ENCODE measurements at regions not wholly inside any gene's neighbourhood (a gene's known extent, or its start where the extent isn't known, plus 50 kb on each side); places are given as distances from the start of the nearest gene placed in this dataset.
"Not testable (repeated sequence)": the region's sequence is repeated elsewhere in the genome, so short reads cannot be mapped to it uniquely, and the experiment has no call there.

DNA sequence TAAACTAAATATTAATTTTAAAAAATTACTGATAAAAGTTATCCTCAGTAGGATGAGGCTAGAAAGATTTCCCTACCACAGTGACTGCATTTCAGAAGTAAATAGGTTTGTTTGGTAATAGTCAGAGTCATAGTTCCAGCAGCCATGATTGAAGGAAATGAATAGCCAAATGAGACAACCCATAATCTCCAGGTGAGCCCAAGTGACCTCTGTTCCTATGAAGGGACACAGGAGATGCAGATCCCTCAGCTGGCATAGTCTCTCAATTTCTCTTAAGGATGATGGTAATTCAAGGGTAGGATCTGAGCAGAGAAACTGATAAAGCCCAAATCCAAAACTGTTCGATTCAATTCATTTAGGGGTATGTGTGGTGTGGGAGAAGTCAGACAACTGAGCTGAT is 461.8 kb downstream of the RAP2B start:
- no peak for DNase-seq

DNA sequence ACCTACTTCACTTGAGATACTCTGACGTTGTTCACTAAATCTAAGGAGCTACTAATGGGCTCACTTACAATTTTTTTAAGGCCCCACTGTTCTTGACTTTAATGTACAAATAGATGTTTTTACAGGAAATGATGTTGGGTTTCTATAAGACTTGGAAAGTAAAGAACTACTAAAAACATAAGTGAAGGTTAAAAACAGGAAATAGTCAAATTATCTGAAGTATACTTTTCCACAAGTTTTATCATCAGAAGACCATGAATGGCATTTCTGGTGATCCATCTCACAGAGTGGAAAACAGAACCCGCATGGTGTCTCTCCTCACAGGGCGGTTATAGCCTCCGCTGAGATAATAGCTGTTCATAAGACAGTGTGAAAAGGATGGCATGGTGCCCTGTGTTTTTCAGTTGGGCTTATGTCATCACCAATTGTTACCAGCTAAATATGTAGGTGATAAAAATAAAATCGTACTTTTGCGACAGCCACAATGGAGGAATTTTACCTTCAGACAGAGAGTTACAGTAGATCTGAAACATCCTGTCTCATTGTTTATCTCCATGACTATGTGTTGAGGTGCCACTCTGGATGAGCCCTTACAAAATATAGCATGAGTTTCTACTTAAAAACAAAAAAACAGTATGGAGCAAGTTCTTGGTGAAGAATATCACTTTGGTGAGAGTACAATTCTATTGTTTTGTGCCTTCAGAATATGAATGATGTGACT is 462.4 kb downstream of the RAP2B start:
- no peak for DNase-seq

DNA sequence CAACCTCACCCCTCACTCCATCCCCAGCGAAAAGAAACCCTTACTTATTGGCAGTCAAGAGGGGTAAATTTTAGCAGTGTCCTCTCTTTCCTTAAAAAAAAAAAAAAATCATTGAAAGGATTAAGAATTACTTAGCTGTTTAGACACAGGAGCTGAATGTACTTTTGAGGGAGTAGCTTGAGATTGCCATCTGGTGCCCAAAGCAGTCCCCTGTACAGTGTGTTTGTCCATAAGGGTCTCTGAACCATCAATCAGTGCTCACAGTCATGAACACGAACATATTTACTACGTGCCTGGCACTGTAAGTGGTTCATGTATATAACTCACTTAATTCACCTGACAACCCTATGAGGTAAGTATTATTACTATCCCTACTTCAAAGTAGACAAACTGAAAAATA is 463.5 kb downstream of the RAP2B start:
- DNase-seq = no peak

DNA sequence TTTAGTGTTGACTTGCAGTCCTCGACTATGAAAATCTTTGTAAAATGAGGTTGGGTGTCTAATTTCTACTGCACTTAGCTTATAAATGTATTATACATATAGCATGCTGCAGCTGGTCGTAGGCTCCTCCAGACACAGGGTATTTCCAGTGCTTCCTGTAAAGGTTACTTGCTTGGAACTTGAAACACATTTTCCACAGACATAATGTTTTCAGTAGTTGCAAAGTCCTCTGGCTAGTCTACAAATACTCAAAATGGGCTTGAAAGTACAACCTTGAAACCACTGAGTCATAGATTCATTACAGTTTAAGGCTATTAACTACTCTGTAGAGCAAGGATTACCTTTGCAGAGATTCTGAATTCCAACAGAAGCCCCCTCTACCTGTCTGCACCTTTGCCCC is 464.1 kb downstream of the RAP2B start:
- no peak for DNase-seq

DNA sequence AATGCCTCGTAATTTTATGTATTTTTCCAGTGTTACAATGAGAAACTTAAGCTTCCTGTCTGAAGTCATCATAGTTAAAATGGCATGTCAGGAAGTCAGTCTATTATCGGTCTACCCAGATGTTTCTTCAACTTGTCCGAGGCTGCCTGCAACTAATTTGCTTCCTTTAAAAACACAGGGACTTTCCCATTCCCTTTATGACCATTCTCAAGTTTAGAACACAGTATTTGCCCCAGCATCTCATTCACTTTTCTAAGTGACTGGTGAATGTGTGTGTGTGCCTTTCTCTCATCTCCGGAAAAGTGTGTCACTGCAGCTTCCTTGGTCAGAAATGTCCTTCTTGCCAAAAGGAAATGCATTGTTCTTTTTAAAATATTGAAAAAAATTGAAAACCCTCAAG is 466.6 kb downstream of the RAP2B start:
- DNase-seq = no peak

DNA sequence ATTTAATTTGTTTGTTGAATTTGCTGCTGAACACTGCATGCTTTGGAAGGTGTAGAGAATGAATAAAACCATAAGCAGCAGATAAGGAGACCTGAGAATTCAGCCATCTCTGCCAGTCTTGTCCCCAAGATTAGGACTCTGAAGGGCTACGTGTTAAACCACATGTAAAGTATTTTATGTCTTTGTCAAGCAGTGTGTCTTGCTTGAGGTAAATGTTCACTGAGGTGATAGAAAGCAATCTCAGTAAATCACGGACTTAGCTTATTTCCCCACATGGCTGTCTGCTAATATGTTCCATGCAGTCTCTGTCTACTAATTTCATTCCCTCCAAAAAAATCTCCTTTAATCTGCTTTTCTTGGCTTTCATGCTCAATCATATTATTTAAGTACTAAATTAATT is 467.1 kb downstream of the RAP2B start:
- no peak for DNase-seq

DNA sequence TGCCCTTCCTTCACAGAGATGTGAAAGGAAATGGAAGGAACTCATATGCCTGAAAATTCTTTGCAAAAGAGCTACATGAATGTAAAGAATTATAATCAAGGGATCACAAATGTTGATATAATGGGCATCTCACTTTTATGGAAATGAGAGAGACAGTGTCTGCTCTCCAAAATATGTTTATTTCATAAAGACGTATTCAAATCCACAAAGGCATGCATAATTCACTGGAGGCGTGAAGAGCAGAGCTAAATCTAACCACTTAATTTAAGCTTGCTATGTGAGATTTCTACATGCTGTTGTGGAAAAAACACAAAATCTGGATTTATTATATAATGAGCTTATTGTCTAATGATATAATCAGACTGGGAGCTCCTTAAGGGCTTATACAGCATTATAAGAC is 469.1 kb downstream of the RAP2B start:
- no peak for DNase-seq

DNA sequence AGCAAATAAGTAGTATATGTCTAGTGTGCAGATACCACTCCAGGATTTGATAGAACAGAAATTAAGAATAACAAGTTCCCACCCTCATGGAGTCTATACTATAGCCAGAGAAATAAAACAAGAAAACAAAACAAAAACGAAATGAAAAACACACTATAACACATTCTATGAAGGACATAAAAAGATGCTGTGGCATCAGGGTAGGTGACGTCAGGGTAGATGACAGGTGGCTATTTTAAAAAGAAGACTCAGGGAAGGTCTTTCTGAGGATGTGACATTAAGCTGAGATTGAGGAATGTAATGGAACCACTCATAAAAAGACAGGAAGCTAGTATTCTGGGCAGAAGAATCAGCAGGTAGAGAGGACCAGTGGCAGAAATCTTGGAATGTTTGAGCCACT is 469.6 kb downstream of the RAP2B start:
- no peak for DNase-seq

DNA sequence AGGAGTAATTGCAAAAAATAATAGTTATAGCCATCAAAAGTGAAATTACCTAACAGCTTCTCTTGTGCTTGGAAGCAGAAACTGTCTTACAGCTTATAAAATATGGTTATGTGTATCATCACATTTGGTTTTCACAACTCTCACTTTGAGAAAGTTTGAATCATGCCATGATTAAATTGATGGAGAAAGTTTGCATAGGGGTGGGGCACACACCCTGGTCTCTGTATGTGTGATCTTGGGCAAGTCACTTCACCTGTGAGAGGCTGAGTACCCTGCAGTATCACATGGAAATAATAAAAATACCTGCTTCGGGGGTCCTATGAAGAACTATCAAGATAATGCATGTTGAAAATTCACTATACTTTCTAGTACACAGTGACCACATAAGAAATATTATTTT is 471.4 kb downstream of the RAP2B start:
- no peak for DNase-seq

DNA sequence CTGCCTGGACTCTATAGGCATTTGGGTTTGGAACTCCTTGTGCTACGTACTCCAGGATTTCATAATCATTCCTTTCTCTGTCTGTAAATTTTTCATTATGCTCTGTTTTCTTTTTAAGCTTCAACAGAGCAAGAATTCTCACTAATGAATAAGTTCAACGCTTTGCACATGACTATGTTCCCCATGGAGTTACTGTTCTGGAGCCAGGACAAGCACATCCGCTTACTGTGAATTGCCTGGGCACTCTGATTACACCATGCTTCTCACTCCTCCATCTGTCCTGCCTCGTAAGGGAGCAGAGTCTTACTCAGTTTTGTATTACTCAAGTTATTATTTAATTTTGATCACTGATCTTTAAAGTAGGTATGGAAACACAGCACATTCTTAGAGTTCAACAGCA is 472.7 kb downstream of the RAP2B start:
- DNase-seq = no peak

DNA sequence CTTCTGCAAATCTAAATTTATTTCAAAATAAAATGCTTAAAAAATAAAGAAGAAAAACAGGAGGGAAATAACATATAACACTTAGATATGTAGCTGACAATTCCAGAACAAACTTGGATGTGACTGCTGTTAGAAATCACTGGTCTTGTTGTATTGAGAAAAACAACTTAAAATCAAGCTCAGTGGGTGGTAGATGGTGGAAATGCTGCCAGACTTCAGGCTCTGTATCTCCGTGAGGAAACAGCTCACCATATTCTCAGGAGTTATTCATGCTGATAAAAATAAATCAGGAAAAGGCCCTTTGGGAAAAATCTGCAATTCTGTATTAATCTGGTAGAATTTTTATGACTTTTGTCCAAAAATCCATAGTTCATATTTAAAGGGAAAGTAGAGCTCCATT is 477.6 kb downstream of the RAP2B start:
- DNase-seq = no peak

DNA sequence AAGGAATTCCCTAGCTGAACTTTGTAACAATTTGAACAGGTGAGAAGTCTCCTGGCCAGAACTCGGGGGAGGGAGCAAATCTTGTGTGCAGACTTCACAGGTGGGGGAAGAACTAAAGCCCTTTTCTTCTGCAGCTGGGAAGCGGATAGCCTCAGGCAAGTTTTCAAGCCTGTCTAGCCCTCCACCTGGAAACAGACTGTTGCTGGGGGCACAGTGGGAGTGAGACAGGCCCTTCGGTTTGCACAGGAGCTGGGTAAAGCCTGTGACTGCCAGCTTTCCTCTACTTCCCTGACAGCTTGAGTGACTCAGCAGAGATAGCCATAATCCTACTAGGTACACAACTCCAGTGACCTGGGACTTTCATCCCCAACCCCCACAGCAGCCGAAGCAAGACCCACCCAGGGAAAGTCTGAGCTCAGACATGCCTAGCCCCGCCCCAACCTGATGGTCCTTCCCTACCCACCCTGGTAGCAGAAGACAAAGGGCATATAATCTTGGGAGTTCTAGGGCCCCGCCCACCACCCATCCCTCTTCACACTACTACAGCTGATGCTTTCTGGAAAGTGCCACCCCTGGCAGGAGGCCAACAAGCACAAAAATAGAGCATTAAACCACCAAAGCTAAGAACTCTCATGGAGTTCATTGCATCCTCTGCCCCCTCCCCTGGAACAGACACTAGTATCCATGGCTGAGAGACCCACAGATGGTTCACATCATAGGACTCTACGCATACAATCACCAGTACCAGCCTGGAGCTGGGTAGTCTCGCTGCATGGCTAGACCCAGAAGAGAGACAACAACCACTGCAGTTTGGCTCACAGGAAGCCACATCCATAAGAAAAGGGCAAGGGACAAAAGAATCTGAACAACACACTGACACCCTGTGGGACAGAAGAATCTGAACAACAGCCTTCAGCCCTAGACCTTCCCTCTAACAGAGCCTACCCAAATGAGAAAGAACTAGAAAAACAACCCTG is 479.0 kb downstream of the RAP2B start:
- no peak for DNase-seq

DNA sequence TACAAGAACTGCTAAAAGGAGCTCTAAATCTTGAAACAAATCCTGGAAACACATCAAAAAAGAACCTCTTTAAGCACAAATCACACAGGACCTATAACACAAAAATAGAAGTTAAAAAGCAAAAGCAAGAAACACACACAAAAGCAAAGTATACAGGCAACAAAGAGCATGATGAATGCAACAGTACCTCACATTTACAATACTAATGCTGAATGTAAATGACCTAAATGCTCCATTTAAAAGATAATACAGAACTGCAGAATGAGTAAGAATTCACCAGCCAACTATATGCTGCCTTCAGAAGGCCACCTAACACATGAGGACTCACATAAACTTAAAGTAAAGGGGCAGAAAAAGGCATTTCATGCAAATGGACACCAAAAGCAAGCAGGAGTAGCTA is 478.6 kb upstream of the ARHGEF26 start:
- DNase-seq = not testable (repeated sequence)

DNA sequence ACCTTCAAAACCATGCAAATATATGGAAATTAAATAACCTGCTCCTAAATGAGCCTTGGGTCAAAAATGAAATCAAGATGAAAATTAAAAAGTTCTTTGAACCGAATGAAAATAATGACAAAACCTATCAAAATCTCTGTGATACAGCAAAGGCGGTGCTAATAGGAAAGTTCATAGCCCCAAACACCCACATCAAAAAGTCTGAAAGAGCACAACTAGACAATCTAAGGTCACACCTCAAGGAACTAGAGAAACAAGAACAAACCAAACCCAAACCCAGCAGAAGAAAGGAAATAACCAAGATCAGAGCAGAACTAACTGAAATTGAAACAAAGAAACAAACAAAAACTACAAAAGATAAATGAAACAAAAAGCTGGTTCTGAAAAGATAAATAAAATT is 477.7 kb upstream of the ARHGEF26 start:
- DNase-seq = not testable (repeated sequence)

DNA sequence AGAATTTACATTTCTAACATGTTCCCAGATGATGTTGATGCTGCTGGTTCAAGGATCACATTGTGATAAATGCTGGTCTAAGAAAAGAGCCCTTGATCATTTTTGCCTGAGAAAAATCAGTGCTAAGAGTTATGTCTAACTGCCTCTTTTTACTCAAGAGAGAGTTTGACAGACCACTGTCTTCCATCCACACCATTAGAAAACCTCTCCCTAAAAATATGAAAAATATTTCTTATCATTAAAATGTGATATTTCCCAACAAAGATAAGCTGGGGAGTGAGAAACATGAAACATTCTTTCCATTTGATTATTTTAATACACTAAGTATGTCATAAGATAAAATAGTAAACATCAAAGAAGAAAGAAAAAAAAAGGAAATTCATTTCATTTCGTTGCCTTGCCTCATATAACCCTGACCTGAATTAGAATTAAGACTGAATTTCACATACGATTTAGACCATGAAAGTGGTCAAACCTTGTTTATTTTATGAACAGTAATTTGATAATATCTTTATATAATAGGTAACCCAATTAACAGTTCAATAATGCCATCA is 471.8 kb upstream of the ARHGEF26 start:
- DNase-seq = no peak

DNA sequence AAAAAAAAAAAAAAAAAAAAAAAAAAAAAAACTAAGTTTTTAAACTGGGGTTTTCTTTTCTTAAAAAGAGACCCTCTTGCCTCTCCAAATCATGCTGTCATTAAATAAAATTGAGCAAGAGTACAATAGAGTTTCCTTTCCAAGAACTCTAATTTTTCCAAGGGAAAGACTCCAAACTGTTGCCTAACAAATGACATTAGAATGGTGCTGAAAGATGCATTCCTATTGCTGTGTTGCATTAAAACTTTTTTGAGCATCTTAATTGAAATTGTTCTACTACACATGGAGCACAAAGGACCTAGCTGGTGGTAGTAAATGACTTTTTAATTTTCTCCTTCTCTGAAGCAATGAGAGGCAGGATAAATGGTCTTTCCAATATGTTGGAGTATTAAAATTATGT is 469.1 kb upstream of the ARHGEF26 start:
- no peak for DNase-seq

DNA sequence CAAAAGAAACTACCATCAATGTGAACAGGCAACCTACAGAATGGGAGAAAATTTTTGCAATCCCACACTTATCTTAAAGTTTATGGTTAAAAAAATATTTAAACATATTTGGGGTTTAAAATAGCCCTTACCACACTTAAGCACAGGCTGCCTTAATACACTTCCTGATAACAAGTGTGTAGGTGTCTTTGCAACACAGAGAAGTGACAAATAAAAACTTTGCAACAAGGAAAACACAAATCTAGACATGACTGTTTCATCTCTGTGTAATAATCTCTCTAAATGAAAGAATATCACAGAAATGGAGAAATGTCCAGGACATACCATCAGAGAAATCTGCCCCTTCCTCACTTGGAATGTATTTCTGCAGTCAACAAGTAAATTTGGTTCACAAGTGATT is 464.1 kb upstream of the ARHGEF26 start:
- DNase-seq = no peak

DNA sequence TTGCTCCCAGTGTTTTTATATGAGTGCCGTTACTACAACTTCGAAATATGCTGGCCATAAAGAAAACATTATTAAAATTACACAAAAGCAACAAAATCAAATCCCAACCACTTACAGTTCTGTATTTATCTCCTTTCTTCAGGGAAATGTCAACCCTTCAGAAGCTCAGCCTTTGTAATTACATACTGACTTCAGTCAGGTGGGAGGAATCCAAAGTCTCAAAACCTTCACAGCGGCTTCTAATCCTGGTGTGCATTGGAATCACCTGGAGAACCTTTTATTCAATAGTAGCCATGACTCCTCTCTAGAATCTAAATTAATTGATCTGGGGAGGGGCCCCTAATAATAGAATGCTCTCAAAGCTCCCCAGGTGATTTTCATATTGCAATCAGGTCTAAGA is 463.7 kb upstream of the ARHGEF26 start:
- no peak for DNase-seq

DNA sequence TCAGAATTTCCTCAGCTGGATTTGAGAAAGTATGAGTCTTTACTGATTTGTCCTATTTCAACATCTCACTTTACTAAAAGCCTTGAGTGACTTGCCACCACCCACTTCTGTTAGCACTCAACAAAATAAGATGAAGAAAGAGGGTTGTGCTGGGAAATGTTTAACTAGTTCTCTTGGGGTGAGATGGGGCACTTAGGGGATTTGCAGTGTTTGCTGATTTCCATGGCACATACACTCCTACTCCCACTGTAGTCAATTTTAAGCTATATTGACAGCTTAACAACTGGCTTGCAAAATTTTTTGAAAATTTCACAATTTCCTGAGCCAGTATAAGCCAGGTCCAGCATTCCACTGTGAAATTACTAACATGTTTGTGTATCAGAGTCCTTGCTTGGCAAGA is 463.1 kb upstream of the ARHGEF26 start:
- DNase-seq = no peak

DNA sequence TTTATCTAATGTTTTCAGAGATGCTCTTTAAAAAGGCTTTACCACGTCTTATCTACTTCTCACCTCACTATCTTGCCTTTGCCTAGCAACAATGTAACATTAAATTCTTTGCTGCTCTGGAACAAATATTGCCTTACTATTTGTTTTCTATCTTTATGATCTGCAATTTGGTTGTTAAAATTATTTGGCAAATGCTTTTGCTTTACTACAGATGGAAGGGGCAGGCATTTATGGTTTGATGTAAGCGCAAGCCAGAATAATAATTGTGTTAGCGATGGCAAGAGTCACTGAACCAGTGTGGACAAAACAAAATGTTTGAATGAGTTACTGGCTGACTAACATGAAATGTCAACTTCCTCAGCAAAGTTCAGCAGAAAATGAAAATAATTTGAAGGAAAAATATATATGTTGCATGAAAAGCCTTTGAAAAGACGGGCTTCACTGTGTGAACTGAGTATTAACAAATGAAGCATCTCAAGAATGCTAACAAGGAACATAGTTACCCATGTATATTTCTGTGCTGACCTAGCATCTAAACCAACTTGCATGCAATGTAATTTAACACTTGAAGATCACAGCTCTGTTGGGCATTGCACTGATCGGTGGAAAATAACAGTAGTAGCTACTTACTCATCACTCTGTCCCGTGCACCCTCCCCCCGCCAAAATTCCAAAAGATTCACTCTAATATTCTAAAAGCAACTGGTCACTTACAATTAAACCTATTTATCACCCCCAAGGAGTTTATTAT is 454.0 kb upstream of the ARHGEF26 start:
- DNase-seq = no peak

DNA sequence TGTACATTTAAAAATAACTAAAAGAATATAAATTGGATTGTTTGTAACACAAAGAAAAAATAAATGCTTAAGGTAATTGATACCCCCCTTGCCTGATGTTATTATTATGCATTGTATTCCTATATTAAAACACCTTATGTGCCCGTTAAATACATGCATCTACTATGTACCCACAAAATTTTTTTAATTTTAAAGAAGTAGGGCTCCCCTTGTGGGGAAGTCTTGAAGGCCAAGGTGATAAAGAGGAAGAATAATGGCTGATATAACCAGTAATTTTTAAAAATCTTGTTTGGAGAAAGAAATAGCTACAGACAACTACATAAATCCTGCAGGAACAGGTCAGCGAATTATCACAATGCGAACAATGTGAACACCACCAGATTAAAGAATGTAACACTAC is 451.7 kb upstream of the ARHGEF26 start:
- DNase-seq = no peak

DNA sequence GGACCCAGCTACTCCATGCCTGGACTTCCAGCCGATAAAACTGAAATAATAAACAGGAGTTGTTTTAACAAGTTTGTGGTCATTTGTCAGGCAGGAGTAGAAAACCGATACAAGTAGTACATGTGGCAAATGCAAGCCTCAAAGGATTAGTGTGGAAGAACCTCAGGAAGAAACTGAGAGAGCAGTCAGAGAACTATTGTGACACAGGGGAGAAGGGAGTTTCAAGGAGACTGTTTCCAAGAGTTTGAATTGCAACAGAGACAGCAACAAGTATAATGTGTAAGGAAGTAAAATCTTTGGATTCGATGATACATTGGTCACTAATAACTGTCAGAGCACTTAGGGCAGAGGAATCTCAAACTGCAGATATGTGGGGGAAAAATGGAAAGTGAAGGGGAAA is 450.6 kb upstream of the ARHGEF26 start:
- no peak for DNase-seq

DNA sequence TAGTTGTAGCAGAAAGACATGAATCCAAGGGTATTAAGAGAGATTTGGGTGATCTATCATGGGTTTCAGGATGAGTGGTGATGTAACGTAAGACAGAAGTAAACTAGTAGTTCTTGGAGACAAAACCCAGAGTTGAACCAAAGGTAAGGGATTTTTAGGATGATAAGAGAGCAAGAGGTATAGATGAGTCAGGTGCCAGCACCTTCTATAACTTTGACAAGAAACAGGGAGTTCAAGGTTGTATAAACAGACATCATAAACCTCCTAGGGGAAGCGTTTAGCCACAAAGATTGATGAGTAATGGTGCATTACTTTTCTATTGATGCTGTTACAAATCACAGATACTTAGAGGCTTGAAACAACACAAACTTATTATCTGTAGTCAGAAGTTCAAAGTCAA is 447.3 kb upstream of the ARHGEF26 start:
- DNase-seq = no peak

Data from NCI-H345 (cell line).